H1 (cell line): ENCODE measurements at regions not wholly inside any gene's neighbourhood (a gene's known extent, or its start where the extent isn't known, plus 50 kb on each side); places are given as distances from the start of the nearest gene placed in this dataset.
A peak's percentile ranks its signal among the peaks of the same experiment; 100 is the strongest.

Experiments used
- CTCF ChIA-PET: fragments of 300-600 bp; sonication (Branson Sonifier 250); formaldehyde crosslinking; loops from one replicate; lab custom pipeline; 2021; ENCODE audit not compliant: partially characterized antibody; lab: Charles Lee
- POLR2A ChIA-PET: fragments of 300-600 bp; sonication (Branson Sonifier 250); formaldehyde crosslinking; loops from one replicate; lab custom pipeline; 2021; ENCODE audit warnings: inconsistent platforms; ENCODE audit not compliant: partially characterized antibody; lab: Charles Lee
- DNase-seq, 2 experiments: peaks; one replicate each; pipeline versions ENCODE4 v3.0.0 to v3.0.0-alpha.2; 2010 to 2022; ENCODE audit warnings: low spot score in 2 of 2, low read depth in 1 of 2, mixed read lengths in 1 of 2
- FAIRE-seq: peaks from 2 replicates; lab custom pipeline; 2011; peaks lifted over from hg19 to GRCh38; lab: Jason Lieb, UNC
- H2AFZ ChIP-seq: 2 replicates; pipeline ENCODE4 v1.8.1; 2012; ENCODE audit warnings: low read length, inconsistent platforms
- H2AK5ac ChIP-seq: 2 replicates; pipeline ENCODE4 v1.6.1; 2013; ENCODE audit warnings: low read depth, low read length
- H2BK120ac ChIP-seq: replicated peaks from 2 replicates; pipeline ENCODE3; 2013; ENCODE audit warnings: low read depth, low read length, inconsistent platforms
- H2BK12ac ChIP-seq: 2 replicates; pipeline ENCODE4 v1.6.1; 2013; ENCODE audit warnings: low read depth, low read length
- H2BK15ac ChIP-seq: 2 replicates; pipeline ENCODE4 v1.6.1; 2013; ENCODE audit warnings: low read length
- H2BK20ac ChIP-seq: 2 replicates; pipeline ENCODE4 v1.6.1; 2013; ENCODE audit warnings: low read length
- H2BK5ac ChIP-seq: 2 replicates; pipeline ENCODE4 v1.6.1; 2013; ENCODE audit warnings: low read depth, low read length
- H3K14ac ChIP-seq: 2 replicates; pipeline ENCODE4 v1.6.1; 2013; ENCODE audit warnings: inconsistent platforms; ENCODE audit not compliant: insufficient read length
- H3K18ac ChIP-seq: 2 replicates; pipeline ENCODE4 v1.6.1; 2013; ENCODE audit warnings: low read length; ENCODE audit errors: extremely low read depth
- H3K23ac ChIP-seq: 2 replicates; pipeline ENCODE4 v1.6.1; 2013; ENCODE audit warnings: inconsistent platforms; ENCODE audit not compliant: insufficient read length
- H3K23me2 ChIP-seq: 2 replicates; pipeline ENCODE4 v1.6.1; 2013; ENCODE audit warnings: low read depth, low read length
- H3K27ac ChIP-seq: 2 replicates; pipeline ENCODE4 v1.6.1; 2011; ENCODE audit warnings: low read depth, low read length, inconsistent platforms
- H3K27me3 ChIP-seq, 4 experiments: replicated peaks in 1 of 4; 1 replicate in 1 of 4; 2 replicates in 3 of 4; pipeline versions ENCODE4 v1.6.1 to v1.8.1; 2011 to 2013; ENCODE audit warnings: low read length in 3 of 4, mild to moderate bottlenecking in 3 of 4, inconsistent platforms in 2 of 4, mixed read lengths in 2 of 4, moderate library complexity in 1 of 4; ENCODE audit not compliant: control insufficient read depth in 3 of 4, insufficient read depth in 3 of 4; ENCODE audit errors: extremely low read depth in 1 of 4
- H3K36me3 ChIP-seq, 4 experiments: 2 replicates each; pipeline versions ENCODE4 v1.6.1 to v1.8.1; 2011 to 2013; ENCODE audit warnings: mild to moderate bottlenecking in 4 of 4, low read length in 3 of 4, moderate library complexity in 2 of 4, control low read depth in 1 of 4, inconsistent platforms in 1 of 4; ENCODE audit not compliant: insufficient read depth in 4 of 4, control insufficient read depth in 2 of 4
- H3K4ac ChIP-seq: replicated peaks from 2 replicates; pipeline ENCODE3; 2013; ENCODE audit warnings: low read length, low read depth, mixed read lengths, inconsistent platforms; ENCODE audit not compliant: insufficient read length
- H3K4me1 ChIP-seq, 4 experiments: replicated peaks in 1 of 4; 1 replicate in 1 of 4; 2 replicates in 3 of 4; pipeline versions ENCODE4 v1.6.1 to v1.8.1; 2011 to 2013; ENCODE audit warnings: low read length in 3 of 4, inconsistent platforms in 2 of 4, mixed read lengths in 1 of 4; ENCODE audit not compliant: insufficient read depth in 4 of 4, control insufficient read depth in 3 of 4
- H3K4me2 ChIP-seq, 2 experiments: 2 replicates each; pipeline versions ENCODE4 v1.6.1 to v1.8.1; 2011 to 2013; ENCODE audit warnings: low read depth in 2 of 2, low read length in 2 of 2, control low read depth in 1 of 2, inconsistent platforms in 1 of 2, mild to moderate bottlenecking in 1 of 2; ENCODE audit not compliant: insufficient read depth in 1 of 2
- H3K4me3 ChIP-seq, 4 experiments: fragments of 200-600, 300-600 bp in 1 of 4; sonication (generic), shearing (Covaris generic), sonication (Bioruptor Twin) in 1 of 4; 2 replicates each; pipeline versions ENCODE4 v1.5.1 to v1.8.1; 2011 to 2016; ENCODE audit warnings: low read length in 4 of 4, low read depth in 3 of 4, control low read depth in 2 of 4, inconsistent platforms in 2 of 4, mild to moderate bottlenecking in 2 of 4, mixed read lengths in 1 of 4, moderate library complexity in 1 of 4; ENCODE audit not compliant: insufficient read depth in 2 of 4; ENCODE audit errors: extremely low read depth in 1 of 4
- H3K56ac ChIP-seq: replicated peaks from 2 replicates; pipeline ENCODE3; 2013; ENCODE audit warnings: low read depth, mild to moderate bottlenecking, mixed read lengths, low read length, inconsistent platforms; ENCODE audit not compliant: insufficient read length
- H3K79me1 ChIP-seq: 2 replicates; pipeline ENCODE4 v1.6.1; 2013; ENCODE audit warnings: low read depth, low read length, control low read depth
- H3K79me2 ChIP-seq, 2 experiments: 2 replicates each; pipeline versions ENCODE4 v1.6.1 to v1.8.1; 2012 to 2013; ENCODE audit warnings: low read length in 2 of 2, mild to moderate bottlenecking in 2 of 2, inconsistent platforms in 1 of 2; ENCODE audit not compliant: insufficient read depth in 2 of 2, control insufficient read depth in 1 of 2
- H3K9ac ChIP-seq, 4 experiments: replicated peaks in 1 of 4; 1 replicate in 1 of 4; 2 replicates in 3 of 4; pipeline versions ENCODE4 v1.6.1 to v1.8.1; 2011 to 2013; ENCODE audit warnings: low read depth in 3 of 4, low read length in 3 of 4, control low read depth in 2 of 4, mild to moderate bottlenecking in 2 of 4, moderate library complexity in 2 of 4, inconsistent platforms in 1 of 4; ENCODE audit errors: extremely low read depth in 1 of 4
- H3K9me3 ChIP-seq, 2 experiments: 2 replicates each; pipeline versions ENCODE4 v1.6.1 to v1.8.1; 2012 to 2013; ENCODE audit warnings: mild to moderate bottlenecking in 2 of 2, moderate library complexity in 2 of 2, control low read depth in 1 of 2, inconsistent platforms in 1 of 2, low read depth in 1 of 2, low read length in 1 of 2, mixed read lengths in 1 of 2; ENCODE audit not compliant: insufficient read depth in 2 of 2
- H4K20me1 ChIP-seq, 2 experiments: replicated peaks in 1 of 2; 2 replicates each; pipeline versions ENCODE3 to v1.8.1; 2011 to 2013; ENCODE audit warnings: inconsistent platforms in 2 of 2, low read length in 2 of 2, mild to moderate bottlenecking in 1 of 2; ENCODE audit not compliant: insufficient read depth in 2 of 2, control insufficient read depth in 1 of 2
- H4K5ac ChIP-seq: 2 replicates; pipeline ENCODE4 v1.6.1; 2013; ENCODE audit warnings: low read length, low read depth, mixed read lengths, inconsistent platforms; ENCODE audit not compliant: insufficient read length
- H4K8ac ChIP-seq: 2 replicates; pipeline ENCODE4 v1.8.0; 2013; ENCODE audit warnings: mild to moderate bottlenecking, moderate library complexity, low read length, inconsistent platforms; ENCODE audit not compliant: insufficient read depth; ENCODE audit errors: extremely low read depth
- H4K91ac ChIP-seq: replicated peaks from 2 replicates; pipeline ENCODE3; 2013; ENCODE audit warnings: low read length, mixed read lengths, inconsistent platforms; ENCODE audit not compliant: insufficient read length
- BCL11A ChIP-seq, 2 experiments: IDR thresholded peaks; one replicate each; pipeline ENCODE4 v1.6.1; 2011; ENCODE audit warnings: low read depth in 2 of 2, low read length in 2 of 2, mild to moderate bottlenecking in 2 of 2
- RXRA ChIP-seq: IDR thresholded peaks from 2 replicates; pipeline ENCODE4 v1.6.1; 2011; ENCODE audit warnings: low read depth, mild to moderate bottlenecking, low read length, moderate library complexity; ENCODE audit not compliant: insufficient read depth
- WGBS, 2 experiments: shearing (Covaris generic) in 1 of 2; methylation state at CpG; one replicate each; pipeline versions ENCODE4 v1.1.6 to v1.1.7; 2013 to 2015; ENCODE audit warnings: low lambda C conversion rate in 2 of 2, mixed read lengths in 2 of 2, inconsistent platforms in 1 of 2, low coverage in 1 of 2, missing lambda C conversion rate in 1 of 2; ENCODE audit not compliant: insufficient replicate concordance in 2 of 2, insufficient coverage in 1 of 2, insufficient read length in 1 of 2; ENCODE audit errors: extremely low coverage in 1 of 2, missing lambda C conversion rate in 1 of 2; 5-methylcytosine and 5-hydroxymethylcytosine counted together

DNA sequence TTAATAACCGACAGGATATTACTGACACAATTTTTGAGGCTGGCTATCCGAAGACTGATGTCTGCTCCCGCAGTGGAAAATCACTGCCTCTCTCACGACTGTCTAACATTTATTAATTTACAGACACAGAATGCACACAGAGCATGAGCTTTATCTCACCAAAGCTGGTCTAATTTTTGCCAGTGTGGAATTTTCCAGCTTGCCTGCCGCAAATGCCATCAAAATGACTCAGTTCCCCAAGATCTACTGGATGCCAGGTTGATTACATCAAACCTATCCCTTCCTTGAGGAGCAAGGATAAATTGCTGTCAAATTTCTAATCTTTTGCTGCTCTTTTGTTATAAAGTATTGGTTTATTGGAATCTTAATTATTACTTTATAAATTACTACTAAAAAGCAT is 1775.1 kb upstream of the PCDH20 start:
- H2BK5ac ChIP-seq, result no peak overlapping the region
- H3K4ac ChIP-seq, result no peak overlapping the region
- no peak overlapping the region for H2BK15ac ChIP-seq
- no peak overlapping the region for H4K5ac ChIP-seq
- H3K36me3 ChIP-seq, result no peaks in the 10 kb centered on the region
- H3K23me2 ChIP-seq, result no peaks in the 10 kb centered on the region
- no peak overlapping the region for H3K56ac ChIP-seq
- DNase-seq, result no peak
- H3K27me3 ChIP-seq, result no peaks in the 10 kb centered on the region
- H2BK12ac ChIP-seq, result no peak overlapping the region
- H3K23ac ChIP-seq, result no peak overlapping the region
- no peak overlapping the region for H3K4me2 ChIP-seq
- no peaks in the 10 kb centered on the region for H3K9me3 ChIP-seq
- peaks cover 0 to 6% (median 0%) of the 10 kb centered on the region in 4 experiments; a peak in 1 of 7 replicates for H3K4me1 ChIP-seq
- peak overlapping the region; percentile 33 for H2BK120ac ChIP-seq
- POLR2A ChIA-PET, result no interaction called here
- H2AFZ ChIP-seq, result no peak overlapping the region
- H3K27ac ChIP-seq, result no peak overlapping the region
- no peak overlapping the region for H3K4me3 ChIP-seq
- TF ChIP-seq RXRA, result no peak
- TF ChIP-seq BCL11A (IDR thresholded peaks at IDR 0.05; ENCODE audit: low read depth in 2 of 2, low read length in 2 of 2), result no peak
- TF ChIP-seq, all 59 proteins: peak for 0
- no peaks in the 10 kb centered on the region for H3K79me2 ChIP-seq
- H2AK5ac ChIP-seq, result no peak overlapping the region
- no peak overlapping the region for H4K91ac ChIP-seq
- H4K20me1 ChIP-seq, result no peaks in the 10 kb centered on the region
- no peaks in the 10 kb centered on the region for H3K79me1 ChIP-seq
- no peak overlapping the region for H3K14ac ChIP-seq
- WGBS, 2 experiments, result 99% methylated on average over 5 of the region's 5 CpGs; no CpG with 5 or more reads in 1 of the 2 experiments
- no peak overlapping the region for H3K9ac ChIP-seq
- H4K8ac ChIP-seq, result no peak overlapping the region
- H3K18ac ChIP-seq, result no peak overlapping the region
- FAIRE-seq, result no peak
- H2BK20ac ChIP-seq, result no peak overlapping the region
- CTCF ChIA-PET, result no interaction called here
